ENCODE measurements at regions not wholly inside any gene's neighbourhood (a gene's known extent, or its start where the extent isn't known, plus 50 kb on each side); places are given as distances from the start of the nearest gene placed in this dataset.

- TF ChIP-seq CTCF (IDR thresholded peaks at IDR 0.05), result no peak
- Histone ChIP-seq H3K4me3 (no peak overlapping the region), H3K27ac (no peak overlapping the region)
- DNase-seq (ENCODE audit: low spot score), result no peak
These were observed 1096.6 kb downstream of the TSN start for GRCh38 chr2:122851972-122852531.

- H3K27ac ChIP-seq, result no peak overlapping the region
- no peak for DNase-seq (ENCODE audit: low spot score)
These were observed 1101.2 kb downstream of the TSN start for GRCh38 chr2:122856696-122857095.

GRCh38 chr2:122858075-122858702 lies 1102.7 kb downstream of the TSN start:
- H3K4me3 ChIP-seq, result no peak overlapping the region
- no peak for DNase-seq (ENCODE audit: low spot score)
- no peak overlapping the region for H3K27ac ChIP-seq
- no peak for TF ChIP-seq CTCF (IDR thresholded peaks at IDR 0.05)

More at GRCh38 chr2:122856696-122857095, 1101.2 kb downstream of the TSN start:
- no peak overlapping the region for H3K4me3 ChIP-seq
- no peak for TF ChIP-seq CTCF (IDR thresholded peaks at IDR 0.05)

GRCh38 chr2:122858813-122859212 lies 1103.4 kb downstream of the TSN start:
- no peak for TF ChIP-seq CTCF (IDR thresholded peaks at IDR 0.05)
- Histone ChIP-seq H3K27ac (no peak overlapping the region), H3K4me3 (no peak overlapping the region)
- DNase-seq (ENCODE audit: low spot score), result no peak

GRCh38 chr2:122859260-122859659 lies 1103.8 kb downstream of the TSN start:
- Histone ChIP-seq H3K4me3 (no peak overlapping the region), H3K27ac (no peak overlapping the region)
- DNase-seq (ENCODE audit: low spot score), result no peak
- TF ChIP-seq CTCF (IDR thresholded peaks at IDR 0.05), result no peak

- no peak for DNase-seq (ENCODE audit: low spot score)
- no peak overlapping the region for H3K4me3 ChIP-seq
- TF ChIP-seq CTCF (IDR thresholded peaks at IDR 0.05), result no peak
- no peak overlapping the region for H3K27ac ChIP-seq
These were observed 1108.1 kb downstream of the TSN start for GRCh38 chr2:122863532-122863931.

GRCh38 chr2:122864728-122865127 lies 1109.3 kb downstream of the TSN start:
- no peak for TF ChIP-seq CTCF (IDR thresholded peaks at IDR 0.05)
- H3K27ac ChIP-seq, result no peak overlapping the region
- no peak overlapping the region for H3K4me3 ChIP-seq
- no peak for DNase-seq (ENCODE audit: low spot score)
